Natural killer cell (primary cell): ENCODE measurements at regions not wholly inside any gene's neighbourhood (a gene's known extent, or its start where the extent isn't known, plus 50 kb on each side); places are given as distances from the start of the nearest gene placed in this dataset.
"Not testable (repeated sequence)": the region's sequence is repeated elsewhere in the genome, so short reads cannot be mapped to it uniquely, and the experiment has no call there.

Source experiments
- ATAC-seq, 3 donors: fragments of 150-1000 bp in 2 of 3; fragments of 200-7000 bp in 1 of 3; cut with Tn5 transposase; 1 replicate in 1 of 3; 2 replicates in 2 of 3; pipeline ENCODE4 v1.10.0; 2021; ENCODE audit warnings: mild to moderate bottlenecking in 2 of 3, moderate library complexity in 2 of 3
- DNase-seq, 2 donors: peaks; one replicate each; pipeline versions ENCODE4 v3.0.0 to v3.0.0-alpha.2; 2013 to 2021; ENCODE audit warnings: mixed read lengths in 1 of 2
- H3K27ac ChIP-seq: one replicate; pipeline ENCODE4 v1.5.1; 2013; ENCODE audit warnings: mild to moderate bottlenecking, low read length
- H3K27me3 ChIP-seq: one replicate; pipeline ENCODE4 v1.6.1; 2013; ENCODE audit warnings: low read length; ENCODE audit not compliant: control insufficient read depth, insufficient read depth
- H3K36me3 ChIP-seq: one replicate; pipeline ENCODE4 v1.6.1; 2013; ENCODE audit warnings: low read length; ENCODE audit not compliant: control insufficient read depth, insufficient read depth
- H3K4me1 ChIP-seq: one replicate; pipeline ENCODE4 v1.6.1; 2013; ENCODE audit warnings: low read length; ENCODE audit not compliant: control insufficient read depth, insufficient read depth
- H3K4me3 ChIP-seq: one replicate; pipeline ENCODE4 v1.5.1; 2013; ENCODE audit warnings: low read length
- H3K9me3 ChIP-seq: one replicate; pipeline ENCODE4 v1.6.1; 2013; ENCODE audit warnings: low read length; ENCODE audit not compliant: control insufficient read depth, insufficient read depth
- H3K27ac Mint-ChIP-seq, 2 donors: one replicate each; pipeline ENCODE4 v1.8.0; 2022; ENCODE audit warnings: mild to moderate bottlenecking in 2 of 2, mixed read lengths in 2 of 2, moderate library complexity in 1 of 2
- H3K27me3 Mint-ChIP-seq, 2 donors: one replicate each; pipeline ENCODE4 v1.8.0; 2022; ENCODE audit warnings: low read depth in 2 of 2, mixed read lengths in 2 of 2
- H3K36me3 Mint-ChIP-seq: one replicate; pipeline ENCODE4 v1.8.0; 2022; ENCODE audit warnings: mixed read lengths
- H3K4me1 Mint-ChIP-seq, 2 donors: one replicate each; pipeline ENCODE4 v1.8.0; 2022; ENCODE audit warnings: mixed read lengths in 2 of 2
- H3K4me3 Mint-ChIP-seq: one replicate; pipeline ENCODE4 v1.8.0; 2022; ENCODE audit warnings: mild to moderate bottlenecking, moderate library complexity, mixed read lengths
- H3K9me3 Mint-ChIP-seq, 2 donors: one replicate each; pipeline ENCODE4 v1.8.0; 2022; ENCODE audit warnings: mixed read lengths in 2 of 2
- WGBS: methylation state at CpG from one replicate; pipeline ENCODE4 v1.1.7; 2013; ENCODE audit warnings: missing lambda C conversion rate; ENCODE audit not compliant: insufficient coverage; 5-methylcytosine and 5-hydroxymethylcytosine counted together
- intact Hi-C: fragments of 100-400 bp; cut with micrococcal nuclease; formaldehyde crosslinking; loops from one replicate; pipeline ENCODE4 v1.14.2; 2022
- TF ChIP-seq, protein P1 (sequence below): fragments of 200-600 bp; IDR thresholded peaks from one replicate; pipeline ENCODE4 v1.8.0; 2022; ENCODE audit warnings: antibody characterized with exemption

- intact Hi-C loops: no loop called here
- no peaks in the 10 kb centered on the region for H3K4me1 Mint-ChIP-seq
- peaks cover 21 to 28% of the 10 kb centered on the region in 2 donors for H3K27me3 Mint-ChIP-seq
- no peaks in the 10 kb centered on the region for H3K36me3 Mint-ChIP-seq
- TF ChIP-seq, protein P1, sequence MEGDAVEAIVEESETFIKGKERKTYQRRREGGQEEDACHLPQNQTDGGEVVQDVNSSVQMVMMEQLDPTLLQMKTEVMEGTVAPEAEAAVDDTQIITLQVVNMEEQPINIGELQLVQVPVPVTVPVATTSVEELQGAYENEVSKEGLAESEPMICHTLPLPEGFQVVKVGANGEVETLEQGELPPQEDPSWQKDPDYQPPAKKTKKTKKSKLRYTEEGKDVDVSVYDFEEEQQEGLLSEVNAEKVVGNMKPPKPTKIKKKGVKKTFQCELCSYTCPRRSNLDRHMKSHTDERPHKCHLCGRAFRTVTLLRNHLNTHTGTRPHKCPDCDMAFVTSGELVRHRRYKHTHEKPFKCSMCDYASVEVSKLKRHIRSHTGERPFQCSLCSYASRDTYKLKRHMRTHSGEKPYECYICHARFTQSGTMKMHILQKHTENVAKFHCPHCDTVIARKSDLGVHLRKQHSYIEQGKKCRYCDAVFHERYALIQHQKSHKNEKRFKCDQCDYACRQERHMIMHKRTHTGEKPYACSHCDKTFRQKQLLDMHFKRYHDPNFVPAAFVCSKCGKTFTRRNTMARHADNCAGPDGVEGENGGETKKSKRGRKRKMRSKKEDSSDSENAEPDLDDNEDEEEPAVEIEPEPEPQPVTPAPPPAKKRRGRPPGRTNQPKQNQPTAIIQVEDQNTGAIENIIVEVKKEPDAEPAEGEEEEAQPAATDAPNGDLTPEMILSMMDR: no peak
- no peak overlapping the region for H3K4me3 ChIP-seq
- DNase-seq: no peak
- no peak overlapping the region for H3K27ac Mint-ChIP-seq
- no peaks in the 10 kb centered on the region for H3K4me1 ChIP-seq
- WGBS: 92% methylated on average over 18 of the region's 18 CpGs
- ATAC-seq: no peak
- H3K27ac ChIP-seq: no peak overlapping the region
- no peaks in the 10 kb centered on the region for H3K9me3 ChIP-seq
- H3K27me3 ChIP-seq: no peaks in the 10 kb centered on the region
- H3K4me3 Mint-ChIP-seq: no peak overlapping the region
- no peaks in the 10 kb centered on the region for H3K36me3 ChIP-seq
- H3K9me3 Mint-ChIP-seq: no peaks in the 10 kb centered on the region
These were observed 69.1 kb downstream of the OLIG1 start for GRCh38 chr21:33139084-33139483.

DNA sequence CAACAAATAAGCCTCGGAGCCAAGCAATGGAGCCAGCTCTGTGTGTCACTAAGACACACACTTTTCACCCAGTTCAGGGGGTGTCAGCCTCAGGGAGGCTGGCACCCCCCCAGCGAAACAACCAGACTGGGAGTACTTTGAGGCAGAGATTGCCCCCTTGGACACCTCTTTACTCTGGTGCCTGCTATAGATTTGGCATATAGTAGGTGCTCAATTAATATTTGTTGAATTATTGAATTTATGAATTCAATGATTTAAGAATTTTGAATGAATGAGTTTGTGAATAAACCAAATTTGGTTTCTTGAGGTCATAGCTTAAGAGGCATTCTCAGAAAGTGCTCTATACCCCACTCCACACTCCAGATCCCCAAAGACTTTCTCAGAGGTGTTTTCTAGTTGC, 70.3 kb downstream of the OLIG1 start:
- no peak overlapping the region for H3K27ac ChIP-seq
- intact Hi-C loops: no loop called here
- Mint-ChIP-seq H3K27me3 (peaks cover 23 to 34% of the 10 kb centered on the region in 2 donors), H3K9me3 (no peaks in the 10 kb centered on the region), H3K27ac (no peak overlapping the region), H3K4me3 (no peak overlapping the region), H3K36me3 (no peaks in the 10 kb centered on the region), H3K4me1 (no peaks in the 10 kb centered on the region)
- H3K9me3 ChIP-seq: no peaks in the 10 kb centered on the region
- H3K4me3 ChIP-seq: no peak overlapping the region
- no peak for ATAC-seq
- no peaks in the 10 kb centered on the region for H3K36me3 ChIP-seq
- no peaks in the 10 kb centered on the region for H3K27me3 ChIP-seq
- no peaks in the 10 kb centered on the region for H3K4me1 ChIP-seq
- 79% methylated on average over 2 of the region's 2 CpGs for WGBS
- DNase-seq: no peak
- TF ChIP-seq, protein P1: no peak

DNA sequence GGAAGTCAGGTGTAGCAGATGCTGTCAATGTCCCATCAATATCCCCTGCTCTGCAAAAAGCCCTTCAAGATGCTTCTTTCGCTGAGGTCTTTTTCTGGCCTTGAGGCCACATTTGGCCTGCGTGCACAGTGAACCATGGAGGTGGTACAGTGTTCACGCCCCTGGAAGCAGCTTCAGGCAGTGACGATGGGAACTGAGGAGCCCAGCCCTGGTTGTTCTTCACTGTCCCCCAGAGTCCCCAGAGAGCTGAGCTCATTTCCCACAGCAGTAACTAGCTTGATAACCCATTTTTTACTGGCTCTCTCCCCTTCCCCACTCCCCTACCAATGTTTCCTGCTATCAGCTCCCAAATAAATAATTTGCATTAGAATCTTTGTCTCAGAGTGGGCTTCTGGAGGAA, 76.5 kb downstream of the OLIG1 start:
- Mint-ChIP-seq H3K4me1 (no peaks in the 10 kb centered on the region), H3K27ac (no peak overlapping the region), H3K36me3 (no peaks in the 10 kb centered on the region), H3K4me3 (no peak overlapping the region), H3K27me3 (peaks cover 26 to 42% of the 10 kb centered on the region in 2 donors), H3K9me3 (no peaks in the 10 kb centered on the region)
- no peaks in the 10 kb centered on the region for H3K27me3 ChIP-seq
- WGBS: 89% methylated on average over 4 of the region's 4 CpGs
- H3K4me1 ChIP-seq: no peaks in the 10 kb centered on the region
- no peak overlapping the region for H3K27ac ChIP-seq
- TF ChIP-seq, protein P1: no peak
- ATAC-seq (no peak), DNase-seq (no peak)
- H3K36me3 ChIP-seq: no peaks in the 10 kb centered on the region
- no peak overlapping the region for H3K4me3 ChIP-seq
- no peaks in the 10 kb centered on the region for H3K9me3 ChIP-seq
- intact Hi-C loops: no loop called here

- no peak for DNase-seq
- Histone ChIP-seq H3K9me3 (no peaks in the 10 kb centered on the region), H3K27me3 (no peaks in the 10 kb centered on the region), H3K4me1 (no peaks in the 10 kb centered on the region), H3K4me3 (no peak overlapping the region), H3K27ac (no peak overlapping the region), H3K36me3 (no peaks in the 10 kb centered on the region)
- Mint-ChIP-seq H3K4me1 (peaks cover 0 to 10% of the 10 kb centered on the region in 2 donors), H3K27ac (no peak overlapping the region), H3K4me3 (no peak overlapping the region), H3K9me3 (no peaks in the 10 kb centered on the region), H3K36me3 (no peaks in the 10 kb centered on the region), H3K27me3 (peaks cover 32 to 55% of the 10 kb centered on the region in 2 donors)
- TF ChIP-seq, protein P1: no peak
- intact Hi-C loops: no loop called here
- no peak for ATAC-seq
- WGBS: 88% methylated on average over 11 of the region's 11 CpGs
These were observed 79.2 kb downstream of the OLIG1 start for GRCh38 chr21:33149181-33149580.

DNA sequence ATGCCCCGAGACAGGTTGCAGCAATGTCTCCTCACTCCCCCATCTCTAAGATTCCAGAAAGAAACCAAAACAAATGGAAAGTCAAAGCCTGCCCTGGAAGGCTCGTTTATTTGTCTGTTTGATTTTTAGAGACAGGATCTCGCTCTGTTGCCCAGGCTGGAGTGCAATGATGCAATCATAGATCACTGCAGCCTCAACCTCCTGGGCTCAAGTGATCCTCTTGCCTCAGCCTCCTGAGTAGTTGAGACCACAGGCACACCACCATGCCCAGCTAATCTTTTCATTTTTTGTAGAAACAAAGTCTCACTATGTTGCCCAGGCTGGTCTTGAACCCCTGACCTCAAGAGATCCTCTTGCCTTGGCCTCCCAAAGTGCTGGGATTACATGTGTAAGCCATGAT, 78.8 kb upstream of the IFNAR2 start:
- H3K9me3 Mint-ChIP-seq, intact Hi-C loops, H3K4me1 ChIP-seq, H3K4me3 Mint-ChIP-seq, H3K36me3 Mint-ChIP-seq, H3K4me3 ChIP-seq, H3K9me3 ChIP-seq, DNase-seq, ATAC-seq, H3K27me3 ChIP-seq, H3K27ac ChIP-seq, H3K27ac Mint-ChIP-seq, H3K36me3 ChIP-seq, H3K4me1 Mint-ChIP-seq: not testable (repeated sequence)
- WGBS: 92% methylated on average over 3 of the region's 3 CpGs
- peaks cover 32 to 44% of the 10 kb centered on the region in 2 donors for H3K27me3 Mint-ChIP-seq
